OCI-LY3 (cell line): ENCODE measurements at regions not wholly inside any gene's neighbourhood (a gene's known extent, or its start where the extent isn't known, plus 50 kb on each side); places are given as distances from the start of the nearest gene placed in this dataset.

Experiments
- CTCF ChIP-seq: fragments of 200-600, 300-600 bp; sonication (generic); IDR thresholded peaks from 2 replicates; pipeline ENCODE4 v1.5.1; 2014; ENCODE audit warnings: antibody characterized with exemption, low read length, low read depth
- EZH2phosphoT487 ChIP-seq: fragments of 200-600 bp; shearing (Covaris generic); IDR thresholded peaks from 2 replicates; pipeline ENCODE4 v1.6.1; 2018; ENCODE audit warnings: antibody characterized with exemption, mixed run types, low read depth

GRCh38 chr15:70265466-70265978, 167.8 kb upstream of the TLE3 start:
- TF ChIP-seq CTCF (peak; percentile 60), EZH2phosphoT487 (no peak)
